H1 (cell line): ENCODE measurements at regions not wholly inside any gene's neighbourhood (a gene's known extent, or its start where the extent isn't known, plus 50 kb on each side); places are given as distances from the start of the nearest gene placed in this dataset.

Experiments used
- CTCF ChIA-PET: fragments of 300-600 bp; sonication (Branson Sonifier 250); formaldehyde crosslinking; loops from one replicate; lab custom pipeline; 2021; ENCODE audit not compliant: partially characterized antibody; lab: Charles Lee
- POLR2A ChIA-PET: fragments of 300-600 bp; sonication (Branson Sonifier 250); formaldehyde crosslinking; loops from one replicate; lab custom pipeline; 2021; ENCODE audit warnings: inconsistent platforms; ENCODE audit not compliant: partially characterized antibody; lab: Charles Lee
- DNase-seq, 2 experiments: peaks; one replicate each; pipeline versions ENCODE4 v3.0.0 to v3.0.0-alpha.2; 2010 to 2022; ENCODE audit warnings: low spot score in 2 of 2, low read depth in 1 of 2, mixed read lengths in 1 of 2
- FAIRE-seq: peaks from 2 replicates; lab custom pipeline; 2011; peaks lifted over from hg19 to GRCh38; lab: Jason Lieb, UNC
- H2AFZ ChIP-seq: 2 replicates; pipeline ENCODE4 v1.8.1; 2012; ENCODE audit warnings: low read length, inconsistent platforms
- H2AK5ac ChIP-seq: 2 replicates; pipeline ENCODE4 v1.6.1; 2013; ENCODE audit warnings: low read depth, low read length
- H2BK120ac ChIP-seq: replicated peaks from 2 replicates; pipeline ENCODE3; 2013; ENCODE audit warnings: low read depth, low read length, inconsistent platforms
- H2BK12ac ChIP-seq: 2 replicates; pipeline ENCODE4 v1.6.1; 2013; ENCODE audit warnings: low read depth, low read length
- H2BK15ac ChIP-seq: 2 replicates; pipeline ENCODE4 v1.6.1; 2013; ENCODE audit warnings: low read length
- H2BK20ac ChIP-seq: 2 replicates; pipeline ENCODE4 v1.6.1; 2013; ENCODE audit warnings: low read length
- H2BK5ac ChIP-seq: 2 replicates; pipeline ENCODE4 v1.6.1; 2013; ENCODE audit warnings: low read depth, low read length
- H3K14ac ChIP-seq: 2 replicates; pipeline ENCODE4 v1.6.1; 2013; ENCODE audit warnings: inconsistent platforms; ENCODE audit not compliant: insufficient read length
- H3K18ac ChIP-seq: 2 replicates; pipeline ENCODE4 v1.6.1; 2013; ENCODE audit warnings: low read length; ENCODE audit errors: extremely low read depth
- H3K23ac ChIP-seq: 2 replicates; pipeline ENCODE4 v1.6.1; 2013; ENCODE audit warnings: inconsistent platforms; ENCODE audit not compliant: insufficient read length
- H3K23me2 ChIP-seq: 2 replicates; pipeline ENCODE4 v1.6.1; 2013; ENCODE audit warnings: low read depth, low read length
- H3K27ac ChIP-seq: 2 replicates; pipeline ENCODE4 v1.6.1; 2011; ENCODE audit warnings: low read depth, low read length, inconsistent platforms
- H3K27me3 ChIP-seq, 4 experiments: replicated peaks in 1 of 4; 1 replicate in 1 of 4; 2 replicates in 3 of 4; pipeline versions ENCODE4 v1.6.1 to v1.8.1; 2011 to 2013; ENCODE audit warnings: low read length in 3 of 4, mild to moderate bottlenecking in 3 of 4, inconsistent platforms in 2 of 4, mixed read lengths in 2 of 4, moderate library complexity in 1 of 4; ENCODE audit not compliant: control insufficient read depth in 3 of 4, insufficient read depth in 3 of 4; ENCODE audit errors: extremely low read depth in 1 of 4
- H3K36me3 ChIP-seq, 4 experiments: 2 replicates each; pipeline versions ENCODE4 v1.6.1 to v1.8.1; 2011 to 2013; ENCODE audit warnings: mild to moderate bottlenecking in 4 of 4, low read length in 3 of 4, moderate library complexity in 2 of 4, control low read depth in 1 of 4, inconsistent platforms in 1 of 4; ENCODE audit not compliant: insufficient read depth in 4 of 4, control insufficient read depth in 2 of 4
- H3K4ac ChIP-seq: replicated peaks from 2 replicates; pipeline ENCODE3; 2013; ENCODE audit warnings: low read length, low read depth, mixed read lengths, inconsistent platforms; ENCODE audit not compliant: insufficient read length
- H3K4me1 ChIP-seq, 4 experiments: replicated peaks in 1 of 4; 1 replicate in 1 of 4; 2 replicates in 3 of 4; pipeline versions ENCODE4 v1.6.1 to v1.8.1; 2011 to 2013; ENCODE audit warnings: low read length in 3 of 4, inconsistent platforms in 2 of 4, mixed read lengths in 1 of 4; ENCODE audit not compliant: insufficient read depth in 4 of 4, control insufficient read depth in 3 of 4
- H3K4me2 ChIP-seq, 2 experiments: 2 replicates each; pipeline versions ENCODE4 v1.6.1 to v1.8.1; 2011 to 2013; ENCODE audit warnings: low read depth in 2 of 2, low read length in 2 of 2, control low read depth in 1 of 2, inconsistent platforms in 1 of 2, mild to moderate bottlenecking in 1 of 2; ENCODE audit not compliant: insufficient read depth in 1 of 2
- H3K4me3 ChIP-seq, 4 experiments: fragments of 200-600, 300-600 bp in 1 of 4; sonication (generic), shearing (Covaris generic), sonication (Bioruptor Twin) in 1 of 4; 2 replicates each; pipeline versions ENCODE4 v1.5.1 to v1.8.1; 2011 to 2016; ENCODE audit warnings: low read length in 4 of 4, low read depth in 3 of 4, control low read depth in 2 of 4, inconsistent platforms in 2 of 4, mild to moderate bottlenecking in 2 of 4, mixed read lengths in 1 of 4, moderate library complexity in 1 of 4; ENCODE audit not compliant: insufficient read depth in 2 of 4; ENCODE audit errors: extremely low read depth in 1 of 4
- H3K56ac ChIP-seq: replicated peaks from 2 replicates; pipeline ENCODE3; 2013; ENCODE audit warnings: low read depth, mild to moderate bottlenecking, mixed read lengths, low read length, inconsistent platforms; ENCODE audit not compliant: insufficient read length
- H3K79me1 ChIP-seq: 2 replicates; pipeline ENCODE4 v1.6.1; 2013; ENCODE audit warnings: low read depth, low read length, control low read depth
- H3K79me2 ChIP-seq, 2 experiments: 2 replicates each; pipeline versions ENCODE4 v1.6.1 to v1.8.1; 2012 to 2013; ENCODE audit warnings: low read length in 2 of 2, mild to moderate bottlenecking in 2 of 2, inconsistent platforms in 1 of 2; ENCODE audit not compliant: insufficient read depth in 2 of 2, control insufficient read depth in 1 of 2
- H3K9ac ChIP-seq, 4 experiments: replicated peaks in 1 of 4; 1 replicate in 1 of 4; 2 replicates in 3 of 4; pipeline versions ENCODE4 v1.6.1 to v1.8.1; 2011 to 2013; ENCODE audit warnings: low read depth in 3 of 4, low read length in 3 of 4, control low read depth in 2 of 4, mild to moderate bottlenecking in 2 of 4, moderate library complexity in 2 of 4, inconsistent platforms in 1 of 4; ENCODE audit errors: extremely low read depth in 1 of 4
- H3K9me3 ChIP-seq, 2 experiments: 2 replicates each; pipeline versions ENCODE4 v1.6.1 to v1.8.1; 2012 to 2013; ENCODE audit warnings: mild to moderate bottlenecking in 2 of 2, moderate library complexity in 2 of 2, control low read depth in 1 of 2, inconsistent platforms in 1 of 2, low read depth in 1 of 2, low read length in 1 of 2, mixed read lengths in 1 of 2; ENCODE audit not compliant: insufficient read depth in 2 of 2
- H4K20me1 ChIP-seq, 2 experiments: replicated peaks in 1 of 2; 2 replicates each; pipeline versions ENCODE3 to v1.8.1; 2011 to 2013; ENCODE audit warnings: inconsistent platforms in 2 of 2, low read length in 2 of 2, mild to moderate bottlenecking in 1 of 2; ENCODE audit not compliant: insufficient read depth in 2 of 2, control insufficient read depth in 1 of 2
- H4K5ac ChIP-seq: 2 replicates; pipeline ENCODE4 v1.6.1; 2013; ENCODE audit warnings: low read length, low read depth, mixed read lengths, inconsistent platforms; ENCODE audit not compliant: insufficient read length
- H4K8ac ChIP-seq: 2 replicates; pipeline ENCODE4 v1.8.0; 2013; ENCODE audit warnings: mild to moderate bottlenecking, moderate library complexity, low read length, inconsistent platforms; ENCODE audit not compliant: insufficient read depth; ENCODE audit errors: extremely low read depth
- H4K91ac ChIP-seq: replicated peaks from 2 replicates; pipeline ENCODE3; 2013; ENCODE audit warnings: low read length, mixed read lengths, inconsistent platforms; ENCODE audit not compliant: insufficient read length
- ATF3 ChIP-seq: IDR thresholded peaks from 2 replicates; pipeline ENCODE4 v1.6.1; 2011; ENCODE audit warnings: low read depth, mild to moderate bottlenecking, low read length; ENCODE audit not compliant: insufficient read depth
- BCL11A ChIP-seq, 2 experiments: IDR thresholded peaks; one replicate each; pipeline ENCODE4 v1.6.1; 2011; ENCODE audit warnings: low read depth in 2 of 2, low read length in 2 of 2, mild to moderate bottlenecking in 2 of 2
- EP300 ChIP-seq, 2 experiments: IDR thresholded peaks; 1 replicate in 1 of 2; 2 replicates in 1 of 2; pipeline ENCODE4 v1.6.1; 2011 to 2012; ENCODE audit warnings: low read depth in 2 of 2, low read length in 2 of 2, mild to moderate bottlenecking in 2 of 2, borderline replicate concordance in 1 of 2, inconsistent platforms in 1 of 2, moderate library complexity in 1 of 2
- FOSL1 ChIP-seq: IDR thresholded peaks from 2 replicates; pipeline ENCODE4 v1.6.1; 2011; ENCODE audit warnings: mild to moderate bottlenecking, low read depth, low read length, moderate library complexity; ENCODE audit not compliant: insufficient read depth
- HDAC6 ChIP-seq: IDR thresholded peaks from one replicate; pipeline ENCODE4 v1.7.1; 2012; ENCODE audit warnings: low read depth, mild to moderate bottlenecking, inconsistent platforms, low read length, moderate library complexity
- KDM5A ChIP-seq: fragments of 200-600 bp; IDR thresholded peaks from 2 replicates; pipeline ENCODE4 v1.7.1; 2012; ENCODE audit warnings: mild to moderate bottlenecking, low read length, inconsistent platforms, mixed read lengths
- NANOG ChIP-seq: IDR thresholded peaks from 2 replicates; pipeline ENCODE4 v1.6.1; 2011; ENCODE audit warnings: low read length, low read depth, mild to moderate bottlenecking, inconsistent platforms; ENCODE audit not compliant: insufficient read depth, poor library complexity, severe bottlenecking
- PHF8 ChIP-seq: fragments of 200-600 bp; sonication (generic); conservative IDR thresholded peaks from 2 replicates; pipeline ENCODE4 v1.7.1; 2012; ENCODE audit warnings: low read depth, mild to moderate bottlenecking, inconsistent platforms, low read length, moderate library complexity
- POLR2A ChIP-seq, 2 experiments: IDR thresholded peaks; 1 replicate in 1 of 2; 2 replicates in 1 of 2; pipeline ENCODE4 v1.6.1; 2011; ENCODE audit warnings: low read depth in 2 of 2, low read length in 2 of 2, mild to moderate bottlenecking in 2 of 2; ENCODE audit errors: control extremely low read depth in 1 of 2
- POLR2AphosphoS5 ChIP-seq: IDR thresholded peaks from 2 replicates; pipeline ENCODE4 v1.6.1; 2011; ENCODE audit warnings: low read depth, low read length
- RBBP5 ChIP-seq: IDR thresholded peaks from 2 replicates; pipeline ENCODE4 v1.7.1; 2012; ENCODE audit warnings: low read depth, mild to moderate bottlenecking, inconsistent platforms, low read length, moderate library complexity, borderline replicate concordance
- SP4 ChIP-seq: IDR thresholded peaks from 2 replicates; pipeline ENCODE4 v1.6.1; 2012; ENCODE audit warnings: low read length, inconsistent platforms
- YY1 ChIP-seq: IDR thresholded peaks from 2 replicates; pipeline ENCODE4 v1.6.1; 2011; ENCODE audit warnings: low read depth, mild to moderate bottlenecking, low read length
- WGBS, 2 experiments: shearing (Covaris generic) in 1 of 2; methylation state at CpG; one replicate each; pipeline versions ENCODE4 v1.1.6 to v1.1.7; 2013 to 2015; ENCODE audit warnings: low lambda C conversion rate in 2 of 2, mixed read lengths in 2 of 2, inconsistent platforms in 1 of 2, low coverage in 1 of 2, missing lambda C conversion rate in 1 of 2; ENCODE audit not compliant: insufficient replicate concordance in 2 of 2, insufficient coverage in 1 of 2, insufficient read length in 1 of 2; ENCODE audit errors: extremely low coverage in 1 of 2, missing lambda C conversion rate in 1 of 2; 5-methylcytosine and 5-hydroxymethylcytosine counted together

GRCh38 chr4:10180927-10181744, 64.5 kb upstream of the WDR1 start:
- Histone ChIP-seq H3K9ac (no peak overlapping the region), H3K14ac (no peak overlapping the region), H2BK5ac (no peak overlapping the region), H2BK12ac (no peak overlapping the region), H3K79me1 (no peaks in the 10 kb centered on the region), H3K4me1 (no peaks in the 10 kb centered on the region), H3K4me2 (no peak overlapping the region), H3K23me2 (no peaks in the 10 kb centered on the region), H3K27me3 (no peaks in the 10 kb centered on the region), H2AK5ac (no peak overlapping the region), H3K9me3 (no peaks in the 10 kb centered on the region; a peak in 1 of 4 replicates), H2BK20ac (no peak overlapping the region), H4K20me1 (no peaks in the 10 kb centered on the region), H2BK15ac (no peak overlapping the region), H3K79me2 (no peaks in the 10 kb centered on the region), H3K4ac (no peak overlapping the region), H2BK120ac (no peak overlapping the region), H4K91ac (no peak overlapping the region), H3K23ac (no peak overlapping the region), H2AFZ (no peak overlapping the region), H3K4me3 (no peak overlapping the region), H3K56ac (no peak overlapping the region), H3K27ac (no peak overlapping the region), H3K18ac (no peak overlapping the region), H3K36me3 (no peaks in the 10 kb centered on the region), H4K5ac (no peak overlapping the region), H4K8ac (no peak overlapping the region)
- DNase-seq, result no peak
- no peak for FAIRE-seq
- CTCF ChIA-PET, result interaction anchor here (0.7 to 3.9 kb wide), 9 partner anchors 10 to 357 kb away, joined by 3 to 21 read pairs (median 5); no protein-coding TSS in a partner anchor
- WGBS, 2 experiments, result 87% methylated on average over 4 of the region's 4 CpGs; no CpG with 5 or more reads in 1 of the 2 experiments
- POLR2A ChIA-PET, result no interaction called here
- TF ChIP-seq NANOG, result no peak
- no peak for TF ChIP-seq BCL11A (IDR thresholded peaks at IDR 0.05; ENCODE audit: low read depth in 2 of 2, low read length in 2 of 2)
- no peak for TF ChIP-seq KDM5A
- TF ChIP-seq FOSL1, result no peak
- no peak for TF ChIP-seq POLR2A (IDR thresholded peaks at IDR 0.05; ENCODE audit: control extremely low read depth in 1 of 2, low read depth in 2 of 2, low read length in 2 of 2)
- no peak for TF ChIP-seq RBBP5
- no peak for TF ChIP-seq POLR2AphosphoS5
- no peak for TF ChIP-seq SP4
- TF ChIP-seq HDAC6, result no peak
- no peak for TF ChIP-seq EP300 (IDR thresholded peaks at IDR 0.05; ENCODE audit: borderline replicate concordance in 1 of 2, low read depth in 2 of 2, low read length in 2 of 2)
- TF ChIP-seq PHF8, result no peak
- no peak for TF ChIP-seq YY1
- TF ChIP-seq ATF3, result no peak
